Right ventricle myocardium inferior (tissue), 1 donor: ENCODE measurements at regions not wholly inside any gene's neighbourhood (a gene's known extent, or its start where the extent isn't known, plus 50 kb on each side); places are given as distances from the start of the nearest gene placed in this dataset.
A peak's percentile ranks its signal among the peaks of the same experiment; 100 is the strongest.

Experiments
- ATAC-seq: fragments of 200-7000 bp; cut with Tn5 transposase; one replicate; pipeline ENCODE4 v1.9.1; 2020; ENCODE audit warnings: mild to moderate bottlenecking, moderate library complexity
- DNase-seq: peaks from one replicate; pipeline ENCODE4 v3.0.0; 2021; ENCODE audit errors: missing footprints
- intact Hi-C: fragments of 100-400 bp; cut with DNase I; formaldehyde crosslinking; loops from one replicate; pipeline ENCODE4 v1.11.0; 2022
- donor health status: DM: no; HTN: yes; CAD: no; lungs with severe emphysema.

DNA sequence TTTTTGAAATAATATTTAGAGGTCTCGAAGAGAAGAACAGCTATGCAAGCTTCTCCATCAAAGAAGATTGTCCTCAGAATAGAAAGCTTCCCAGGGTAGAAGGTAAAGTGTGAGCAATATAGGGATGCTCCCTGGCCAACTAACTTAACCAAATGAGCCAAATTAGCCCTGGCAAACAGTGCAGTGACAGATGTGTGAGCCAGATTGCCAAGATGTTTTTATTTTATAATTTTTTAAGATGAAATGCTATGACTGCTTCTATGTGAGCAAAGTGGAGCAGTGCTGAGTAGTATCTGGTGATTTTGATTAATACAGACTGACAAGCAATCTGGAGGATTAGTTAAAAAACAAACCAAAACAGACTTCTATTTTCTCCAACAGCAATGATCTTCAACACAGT is 202.1 kb downstream of the NOVA1 start:
- no peak for ATAC-seq
- intact Hi-C loops = no loop called here
- no peak for DNase-seq

DNA sequence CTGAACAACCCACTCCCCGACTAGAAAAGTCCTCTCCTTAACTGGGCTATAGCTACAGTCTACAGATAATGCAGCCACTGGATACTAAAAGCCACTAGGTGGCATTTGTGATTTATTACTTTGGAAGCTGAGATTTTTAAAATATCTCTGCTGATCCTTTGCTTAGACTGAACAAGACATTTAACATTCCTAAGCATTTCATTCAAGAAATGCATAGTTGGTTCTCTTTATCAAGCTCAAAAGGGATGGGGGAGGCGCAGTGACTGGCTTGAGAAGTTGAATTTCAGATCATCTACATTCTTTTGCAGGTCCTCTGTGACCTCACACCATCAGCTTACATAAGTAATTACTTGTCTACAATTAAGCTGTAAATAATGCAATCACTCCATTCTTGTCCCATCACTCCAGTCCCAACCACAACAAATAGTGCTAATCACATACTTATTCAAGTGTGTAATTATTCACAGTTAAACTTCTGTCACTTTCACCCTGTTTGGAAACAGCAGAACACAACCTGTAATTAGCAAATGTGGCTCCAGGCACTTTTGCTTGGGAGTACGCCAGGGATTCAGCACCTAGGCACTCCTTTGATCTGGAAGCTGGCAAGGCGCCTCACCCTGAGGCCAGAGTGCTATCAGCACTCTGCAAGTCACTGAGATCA is 203.6 kb downstream of the NOVA1 start:
- intact Hi-C loops = loop anchor here (5.0 kb wide), 1 partner anchor 588 kb away; no protein-coding TSS in a partner anchor
- DNase-seq (no peak), ATAC-seq (peak; percentile 41)

DNA sequence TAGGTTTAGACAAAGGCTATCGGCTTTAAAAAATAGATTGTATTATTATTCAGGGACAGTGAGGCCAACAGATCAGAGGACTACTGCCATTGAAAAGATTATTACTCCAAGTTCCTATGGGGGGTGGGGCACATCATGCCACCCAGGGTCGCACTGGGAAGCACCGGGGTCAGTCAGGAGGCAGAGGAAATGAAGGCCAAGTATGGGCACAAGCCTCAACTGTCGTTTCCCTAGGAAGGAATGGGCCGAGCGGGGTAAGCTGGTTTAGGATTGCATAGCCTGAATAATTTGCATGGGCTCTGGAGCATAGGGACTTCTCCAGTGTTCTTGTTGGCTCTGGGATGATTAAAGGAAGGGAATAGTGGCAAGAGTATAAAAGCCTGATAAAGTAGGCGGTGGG is 205.3 kb downstream of the NOVA1 start:
- no peak for ATAC-seq
- intact Hi-C loops = loop anchor here (5.0 kb wide), 1 partner anchor 590 kb away; no protein-coding TSS in a partner anchor

GRCh38 chr14:26389646-26390508 is 208.0 kb downstream of the NOVA1 start:
- intact Hi-C loops = loop anchor here (5.0 kb wide), 1 partner anchor 592 kb away; no protein-coding TSS in a partner anchor
- ATAC-seq = peak; percentile 82
- no peak for DNase-seq

More for the DNA sequence above, 205.3 kb downstream of the NOVA1 start:
- no peak for DNase-seq

DNA sequence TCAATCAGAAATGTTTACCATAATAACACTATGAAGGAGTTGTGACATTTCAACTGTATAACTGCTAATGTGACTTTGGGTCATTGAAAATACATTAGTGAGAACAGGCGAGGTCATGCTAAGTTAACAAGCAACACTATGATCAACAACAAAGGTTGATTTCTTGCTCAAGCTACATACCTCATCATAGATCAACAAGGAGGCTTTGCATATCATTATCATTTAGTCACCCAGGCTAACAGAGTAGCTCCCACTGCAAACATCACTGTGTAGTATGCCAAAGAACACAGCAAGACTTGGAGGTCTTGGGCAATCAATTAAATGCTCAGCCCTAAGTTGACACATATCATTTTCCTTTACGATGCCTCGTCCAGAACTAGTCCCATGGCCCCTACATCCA is 212.5 kb downstream of the NOVA1 start:
- intact Hi-C loops = no loop called here
- DNase-seq (no peak), ATAC-seq (no peak)

- intact Hi-C loops = no loop called here
- DNase-seq (no peak), ATAC-seq (no peak)
These were observed 214.7 kb downstream of the NOVA1 start for GRCh38 chr14:26382901-26383685.

- ATAC-seq = no peak
- intact Hi-C loops = no loop called here
- no peak for DNase-seq
These were observed 216.4 kb downstream of the NOVA1 start for GRCh38 chr14:26381405-26381804.

- intact Hi-C loops = no loop called here
- ATAC-seq (no peak), DNase-seq (no peak)
These were observed 217.2 kb downstream of the NOVA1 start for GRCh38 chr14:26380637-26381036.

- ATAC-seq = no peak
- intact Hi-C loops = no loop called here
These were observed 217.9 kb downstream of the NOVA1 start for GRCh38 chr14:26379951-26380350.

DNA sequence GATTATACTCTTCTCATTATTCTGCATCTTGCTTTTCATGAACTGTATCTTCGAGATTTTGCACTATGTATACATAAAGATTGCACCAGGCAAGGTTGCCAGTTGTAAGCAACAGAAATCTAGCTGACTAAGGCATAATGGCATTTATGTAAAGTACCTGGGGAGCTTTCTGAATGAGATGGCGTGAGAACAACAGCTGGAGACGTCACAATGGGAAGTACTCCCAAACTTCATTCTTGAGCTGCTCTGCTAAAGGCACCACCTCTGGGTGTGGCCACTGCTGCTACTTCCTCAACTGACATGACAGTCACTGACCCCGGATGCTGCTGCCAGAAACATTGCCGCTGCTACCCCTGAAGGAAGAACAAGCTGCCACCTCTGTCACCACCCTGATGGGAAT is 220.7 kb downstream of the NOVA1 start:
- DNase-seq (no peak), ATAC-seq (no peak)
- intact Hi-C loops = no loop called here

More at GRCh38 chr14:26379951-26380350, 217.9 kb downstream of the NOVA1 start:
- DNase-seq = no peak

DNA sequence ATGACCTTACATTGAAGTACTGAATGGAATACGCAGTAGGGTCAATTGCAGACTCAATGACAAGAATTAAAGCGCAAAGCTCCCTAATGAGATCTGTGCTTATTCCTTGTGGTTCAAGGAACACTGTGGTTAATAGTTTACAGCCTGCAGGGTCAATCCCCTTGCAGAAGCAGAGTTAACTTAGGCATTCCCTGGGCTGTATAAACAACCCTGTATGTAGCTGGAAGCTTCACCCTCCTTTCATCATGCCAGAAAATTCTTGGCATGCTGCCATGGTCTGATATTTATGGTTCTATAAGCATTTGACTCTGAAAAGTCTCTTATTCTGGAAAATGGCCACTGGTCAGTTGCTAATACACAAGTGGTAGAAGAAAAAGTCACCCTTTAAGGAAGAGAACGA is 227.7 kb downstream of the NOVA1 start:
- intact Hi-C loops = no loop called here
- DNase-seq (no peak), ATAC-seq (no peak)

DNA sequence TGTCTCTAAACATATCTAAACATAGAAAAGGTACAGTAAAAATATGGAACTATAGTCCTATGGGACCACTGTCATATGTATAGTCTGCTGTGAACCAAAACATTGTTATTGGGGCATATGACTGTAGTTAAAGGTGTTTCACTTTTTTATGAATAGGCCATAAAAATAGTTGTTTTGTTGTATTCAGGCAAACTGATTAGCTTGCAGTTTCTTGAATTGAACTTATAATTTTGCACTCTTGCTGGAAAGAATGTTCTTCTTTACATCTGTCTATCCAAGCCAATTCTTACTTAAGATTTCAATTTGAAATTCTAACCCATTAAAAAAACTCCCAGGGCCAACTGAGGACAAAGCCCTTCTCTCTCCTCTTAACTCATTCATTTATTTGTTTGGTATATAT is 234.1 kb downstream of the NOVA1 start:
- ATAC-seq (no peak), DNase-seq (no peak)
- intact Hi-C loops = no loop called here

DNA sequence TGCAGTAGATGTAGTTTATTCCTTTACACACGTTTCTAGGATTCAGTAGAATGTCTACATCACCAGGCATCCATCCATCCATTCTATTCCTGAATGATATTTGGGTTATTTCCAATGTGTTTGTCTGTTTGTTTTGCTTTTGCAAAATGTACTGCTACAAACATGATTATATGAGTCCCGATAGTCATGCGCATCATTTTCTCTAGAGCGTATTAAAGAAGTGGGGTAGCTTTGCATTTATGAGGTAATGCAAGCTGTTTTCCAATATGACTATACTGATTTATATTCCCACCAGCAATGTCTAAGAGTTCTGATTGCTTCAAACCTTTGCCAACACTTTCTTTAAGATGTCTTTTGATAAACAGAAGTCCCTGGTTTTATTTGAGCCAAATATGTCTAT is 253.2 kb downstream of the NOVA1 start:
- intact Hi-C loops = no loop called here
- DNase-seq (no peak), ATAC-seq (no peak)

GRCh38 chr14:26339381-26339780 is 258.5 kb downstream of the NOVA1 start:
- DNase-seq (no peak), ATAC-seq (no peak)
- intact Hi-C loops = no loop called here

GRCh38 chr14:26338231-26338630 is 259.6 kb downstream of the NOVA1 start:
- ATAC-seq (no peak), DNase-seq (no peak)
- intact Hi-C loops = no loop called here

- ATAC-seq = no peak
- intact Hi-C loops = no loop called here
These were observed 263.5 kb downstream of the NOVA1 start for GRCh38 chr14:26334288-26334687.

GRCh38 chr14:26332966-26333365 is 264.9 kb downstream of the NOVA1 start:
- DNase-seq (no peak), ATAC-seq (no peak)
- intact Hi-C loops = no loop called here

More at GRCh38 chr14:26334288-26334687, 263.5 kb downstream of the NOVA1 start:
- no peak for DNase-seq

DNA sequence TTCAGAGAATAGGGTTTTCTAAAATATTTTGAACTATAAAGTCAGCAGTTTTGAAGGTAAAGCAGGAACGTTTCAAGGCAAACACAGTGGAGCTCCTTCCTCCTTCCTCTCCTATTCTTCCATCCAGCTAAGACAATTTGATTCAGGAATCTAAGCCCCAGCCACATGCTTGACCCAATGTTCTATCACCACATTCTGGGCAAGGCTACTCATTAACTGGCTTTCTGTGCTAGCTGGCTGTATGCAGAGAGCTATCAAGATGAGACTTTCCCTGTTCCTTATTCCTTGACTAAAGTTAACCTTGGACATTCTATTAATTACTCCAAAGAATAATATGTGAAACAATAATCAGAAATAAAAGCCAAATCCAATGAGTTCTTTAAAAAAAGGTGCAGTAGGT is 266.9 kb downstream of the NOVA1 start:
- intact Hi-C loops = no loop called here
- DNase-seq = no peak
- ATAC-seq = no peak

- ATAC-seq = no peak
- intact Hi-C loops = no loop called here
These were observed 269.0 kb downstream of the NOVA1 start for GRCh38 chr14:26328791-26329190.

More at GRCh38 chr14:26328791-26329190, 269.0 kb downstream of the NOVA1 start:
- no peak for DNase-seq
